ENCODE measurements at regions not wholly inside any gene's neighbourhood (a gene's known extent, or its start where the extent isn't known, plus 50 kb on each side); places are given as distances from the start of the nearest gene placed in this dataset.

DNA sequence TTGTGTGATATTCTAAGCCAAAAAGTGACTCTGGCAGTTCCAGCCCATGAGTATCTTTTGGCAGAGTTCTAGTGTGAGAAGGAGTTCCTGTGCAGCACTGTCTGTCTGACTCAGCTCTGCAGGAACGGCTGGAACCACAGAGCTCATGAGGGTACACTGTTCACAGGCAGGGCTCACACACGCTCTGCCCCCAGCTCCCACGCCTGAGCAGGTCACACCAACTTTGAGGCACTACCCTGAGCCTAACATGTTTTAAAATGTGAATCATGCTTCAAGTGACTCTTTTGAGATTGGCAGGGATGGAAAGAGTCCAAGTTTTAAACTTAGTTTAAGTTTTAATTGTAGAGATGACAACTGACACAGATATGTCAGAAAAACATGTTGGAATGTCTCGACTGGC, 1203.3 kb downstream of the UQCRFS1 start:
- in situ Hi-C loops (cut with MboI) = no loop called here
- no TSS peak for BruUV-seq (replicated peaks)
- Histone ChIP-seq H3K4me1 (ENCODE audit: control insufficient read depth, insufficient read depth, low read length) (no peaks in the 10 kb centered on the region; the same call in 1 of the 2 replicates), H3K9me3 (replicated peaks; ENCODE audit: control insufficient read depth, insufficient read depth, low read length) (no peaks in the 10 kb centered on the region; the same call in 2 of the 3 replicates), H2AFZ (ENCODE audit: control insufficient read depth, low read depth, low read length) (no peak overlapping the region), H3K79me2 (ENCODE audit: control insufficient read depth, insufficient read depth, low read length) (no peaks in the 10 kb centered on the region), H3K4me2 (ENCODE audit: control insufficient read depth, insufficient read depth) (no peak overlapping the region), H3K4me3 (no peak overlapping the region), H4K20me1 (ENCODE audit: control insufficient read depth, insufficient read depth) (no peaks in the 10 kb centered on the region), H3K27ac (ENCODE audit: control insufficient read depth, insufficient read depth) (no peak overlapping the region), H3K9ac (ENCODE audit: control insufficient read depth, insufficient read depth, low read length) (no peak overlapping the region), H3K27me3 (replicated peaks in 1 of 2; ENCODE audit: control insufficient read depth in 2 of 2, insufficient read depth in 2 of 2, low read length in 1 of 2) (no peaks in the 10 kb centered on the region), H3K36me3 (ENCODE audit: control insufficient read depth in 2 of 2, insufficient read depth in 2 of 2, low read length in 1 of 2) (no peaks in the 10 kb centered on the region)
- ChIA-PET RAD21 (ENCODE audit: unreplicated experiment) (interaction anchor here (0.7 to 3.1 kb wide), 5 partner anchors 14 to 207 kb away, joined by 3 to 12 read pairs (median 9); no protein-coding TSS in a partner anchor), CTCF (interaction anchor here (1.4 to 2.5 kb wide), 3 partner anchors 13 to 36 kb away, joined by 3 to 7 read pairs (median 5); no protein-coding TSS in a partner anchor), POLR2A (no interaction called here), SMC1A (ENCODE audit: uncharacterized antibody, unreplicated experiment) (interaction anchor here (1.2 to 7.2 kb wide), 7 partner anchors 16 to 206 kb away, joined by 3 to 65 read pairs (median 10); no protein-coding TSS in a partner anchor)
- FAIRE-seq (no peak), ATAC-seq (peak; percentile 58), DNase-seq (ENCODE audit: low read depth, low spot score) (no peak)
- intact Hi-C loops (cut with micrococcal nuclease; ENCODE audit: unreplicated experiment) = loop anchor here (10.0 kb wide), 1 partner anchor 65 kb away; no protein-coding TSS in a partner anchor
- WGBS (ENCODE audit: insufficient coverage, insufficient replicate concordance, low lambda C conversion rate, missing lambda C conversion rate) = under 1% methylated on average over 4 of the region's 4 CpGs
- TF ChIP-seq BCL11A (IDR thresholded peaks at IDR 0.05; ENCODE audit: low read depth, low read length) = no peak
- no peak for TF ChIP-seq SIX5 (IDR thresholded peaks at IDR 0.05; ENCODE audit: low read depth, low read length, severe bottlenecking)

DNA sequence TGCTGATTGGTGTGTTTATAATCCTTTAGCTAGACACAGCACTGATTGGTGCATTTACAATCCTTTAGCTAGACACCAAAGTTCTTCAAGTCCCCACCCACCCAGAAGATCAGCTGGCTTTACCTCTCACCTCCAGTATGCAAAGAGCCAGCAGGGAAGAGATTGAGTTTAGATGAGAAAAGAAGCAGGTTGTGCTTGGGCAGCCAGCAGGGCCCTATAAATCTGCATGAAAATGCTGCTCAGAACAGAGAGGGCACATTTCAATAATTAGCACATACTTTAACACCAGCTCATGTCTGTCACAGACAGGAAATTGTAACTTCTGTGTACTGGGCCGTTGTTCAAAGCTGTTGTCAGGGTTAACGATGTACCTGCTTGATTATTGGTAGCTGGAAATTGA, 1204.3 kb downstream of the UQCRFS1 start:
- WGBS (ENCODE audit: insufficient coverage, insufficient replicate concordance, low lambda C conversion rate, missing lambda C conversion rate) = 30% methylated on average over 2 of the region's 2 CpGs
- ChIA-PET RAD21 (ENCODE audit: unreplicated experiment) (interaction anchor here (0.6 to 3.1 kb wide), 11 partner anchors 11 to 121 kb away, joined by 3 to 12 read pairs (median 4); no protein-coding TSS in a partner anchor), POLR2A (interaction anchor here (1.1 kb wide), 1 partner anchor 59 kb away, joined by 4 read pairs; no protein-coding TSS in a partner anchor), CTCF (interaction anchor here (1.1 to 2.5 kb wide), 5 partner anchors 12 to 63 kb away, joined by 3 to 7 read pairs (median 3); no protein-coding TSS in a partner anchor), SMC1A (ENCODE audit: uncharacterized antibody, unreplicated experiment) (interaction anchor here (0.7 to 7.2 kb wide), 19 partner anchors 8 to 208 kb away, joined by 3 to 65 read pairs (median 4); no protein-coding TSS in a partner anchor)
- Histone ChIP-seq H3K27me3 (replicated peaks in 1 of 2; ENCODE audit: control insufficient read depth in 2 of 2, insufficient read depth in 2 of 2, low read length in 1 of 2) (no peaks in the 10 kb centered on the region), H3K36me3 (ENCODE audit: control insufficient read depth in 2 of 2, insufficient read depth in 2 of 2, low read length in 1 of 2) (no peaks in the 10 kb centered on the region), H3K79me2 (ENCODE audit: control insufficient read depth, insufficient read depth, low read length) (no peaks in the 10 kb centered on the region), H3K9me3 (replicated peaks; ENCODE audit: control insufficient read depth, insufficient read depth, low read length) (no peaks in the 10 kb centered on the region; the same call in 2 of the 3 replicates), H3K4me3 (no peak overlapping the region), H3K4me1 (ENCODE audit: control insufficient read depth, insufficient read depth, low read length) (no peaks in the 10 kb centered on the region), H3K4me2 (ENCODE audit: control insufficient read depth, insufficient read depth) (no peak overlapping the region), H3K9ac (ENCODE audit: control insufficient read depth, insufficient read depth, low read length) (no peak overlapping the region), H4K20me1 (ENCODE audit: control insufficient read depth, insufficient read depth) (no peaks in the 10 kb centered on the region), H3K27ac (ENCODE audit: control insufficient read depth, insufficient read depth) (no peak overlapping the region), H2AFZ (ENCODE audit: control insufficient read depth, low read depth, low read length) (no peak overlapping the region)
- no TSS peak for BruUV-seq (replicated peaks)
- in situ Hi-C loops (cut with MboI) (no loop called here), intact Hi-C loops (cut with micrococcal nuclease; ENCODE audit: unreplicated experiment) (no loop called here)
- no peak for DNase-seq (ENCODE audit: low read depth, low spot score)
- no peak for ATAC-seq
- no peak for FAIRE-seq
- TF ChIP-seq SUPT20H (IDR thresholded peaks at IDR 0.05; ENCODE audit: borderline replicate concordance, control insufficient read depth, low read depth, low read length) = no peak
- no peak for TF ChIP-seq RB1 (IDR thresholded peaks at IDR 0.05; ENCODE audit: borderline replicate concordance)
- no peak for TF ChIP-seq MYB (IDR thresholded peaks at IDR 0.05; ENCODE audit: borderline replicate concordance, low read depth, low read length)
- TF ChIP-seq FOS (IDR thresholded peaks at IDR 0.05; ENCODE audit: borderline replicate concordance, extremely low read depth, insufficient read length) = no peak
- TF ChIP-seq, protein P1, sequence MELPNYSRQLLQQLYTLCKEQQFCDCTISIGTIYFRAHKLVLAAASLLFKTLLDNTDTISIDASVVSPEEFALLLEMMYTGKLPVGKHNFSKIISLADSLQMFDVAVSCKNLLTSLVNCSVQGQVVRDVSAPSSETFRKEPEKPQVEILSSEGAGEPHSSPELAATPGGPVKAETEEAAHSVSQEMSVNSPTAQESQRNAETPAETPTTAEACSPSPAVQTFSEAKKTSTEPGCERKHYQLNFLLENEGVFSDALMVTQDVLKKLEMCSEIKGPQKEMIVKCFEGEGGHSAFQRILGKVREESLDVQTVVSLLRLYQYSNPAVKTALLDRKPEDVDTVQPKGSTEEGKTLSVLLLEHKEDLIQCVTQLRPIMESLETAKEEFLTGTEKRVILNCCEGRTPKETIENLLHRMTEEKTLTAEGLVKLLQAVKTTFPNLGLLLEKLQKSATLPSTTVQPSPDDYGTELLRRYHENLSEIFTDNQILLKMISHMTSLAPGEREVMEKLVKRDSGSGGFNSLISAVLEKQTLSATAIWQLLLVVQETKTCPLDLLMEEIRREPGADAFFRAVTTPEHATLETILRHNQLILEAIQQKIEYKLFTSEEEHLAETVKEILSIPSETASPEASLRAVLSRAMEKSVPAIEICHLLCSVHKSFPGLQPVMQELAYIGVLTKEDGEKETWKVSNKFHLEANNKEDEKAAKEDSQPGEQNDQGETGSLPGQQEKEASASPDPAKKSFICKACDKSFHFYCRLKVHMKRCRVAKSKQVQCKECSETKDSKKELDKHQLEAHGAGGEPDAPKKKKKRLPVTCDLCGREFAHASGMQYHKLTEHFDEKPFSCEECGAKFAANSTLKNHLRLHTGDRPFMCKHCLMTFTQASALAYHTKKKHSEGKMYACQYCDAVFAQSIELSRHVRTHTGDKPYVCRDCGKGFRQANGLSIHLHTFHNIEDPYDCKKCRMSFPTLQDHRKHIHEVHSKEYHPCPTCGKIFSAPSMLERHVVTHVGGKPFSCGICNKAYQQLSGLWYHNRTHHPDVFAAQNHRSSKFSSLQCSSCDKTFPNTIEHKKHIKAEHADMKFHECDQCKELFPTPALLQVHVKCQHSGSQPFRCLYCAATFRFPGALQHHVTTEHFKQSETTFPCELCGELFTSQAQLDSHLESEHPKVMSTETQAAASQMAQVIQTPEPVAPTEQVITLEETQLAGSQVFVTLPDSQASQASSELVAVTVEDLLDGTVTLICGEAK (IDR thresholded peaks at IDR 0.05; ENCODE audit: borderline replicate concordance) = no peak
- TF ChIP-seq SMARCA5 (IDR thresholded peaks at IDR 0.05) = no peak
- TF ChIP-seq RAD51 (IDR thresholded peaks at IDR 0.05) = no peak
